IMR-90 (cell line): ENCODE measurements at regions not wholly inside any gene's neighbourhood (a gene's known extent, or its start where the extent isn't known, plus 50 kb on each side); places are given as distances from the start of the nearest gene placed in this dataset.

Experiments
- MXI1 ChIP-seq: IDR thresholded peaks from 2 replicates; pipeline ENCODE4 v1.6.1; 2012; ENCODE audit warnings: low read depth, mild to moderate bottlenecking, low read length, moderate library complexity, borderline replicate concordance
- RCOR1 ChIP-seq: IDR thresholded peaks from 2 replicates; pipeline ENCODE4 v1.6.1; 2012; ENCODE audit warnings: mild to moderate bottlenecking, low read length, improper control_type of control experiment; ENCODE audit not compliant: insufficient replicate concordance
- USF2 ChIP-seq: fragments of 150-350 bp; IDR thresholded peaks from 2 replicates; pipeline ENCODE4 v1.6.1; 2017; ENCODE audit warnings: mild to moderate bottlenecking, antibody characterized with exemption, low read length, low read depth

GRCh38 chr6:134821928-134822864 is 127.7 kb downstream of the ALDH8A1 start (continued):
- TF ChIP-seq USF2 = no peak
- no peak for TF ChIP-seq RCOR1
- TF ChIP-seq MXI1 = no peak
